Epithelial cell of proximal tubule (primary cell): ENCODE measurements at regions not wholly inside any gene's neighbourhood (a gene's known extent, or its start where the extent isn't known, plus 50 kb on each side); places are given as distances from the start of the nearest gene placed in this dataset.

ENCODE experiments used
- DNase-seq: peaks from one replicate; pipeline ENCODE4 v3.0.0-alpha.2; 2011; ENCODE audit warnings: low read depth
- H3K4me3 ChIP-seq: 2 replicates; pipeline ENCODE4 v1.5.1; 2011; ENCODE audit warnings: low read depth, mild to moderate bottlenecking, low read length
- CTCF ChIP-seq: conservative IDR thresholded peaks from 2 replicates; pipeline ENCODE4 v1.5.1; 2012; ENCODE audit warnings: low read depth, mild to moderate bottlenecking, low read length

- H3K4me3 ChIP-seq, result no peak overlapping the region
- DNase-seq, result no peak
- TF ChIP-seq CTCF, result no peak
These were observed 258.1 kb upstream of the IL1RAPL1 start for GRCh38 chrX:28329156-28329555.

GRCh38 chrX:28324321-28324721 is 262.9 kb upstream of the IL1RAPL1 start:
- TF ChIP-seq CTCF, result no peak
- DNase-seq, result no peak
- H3K4me3 ChIP-seq, result no peak overlapping the region

DNA sequence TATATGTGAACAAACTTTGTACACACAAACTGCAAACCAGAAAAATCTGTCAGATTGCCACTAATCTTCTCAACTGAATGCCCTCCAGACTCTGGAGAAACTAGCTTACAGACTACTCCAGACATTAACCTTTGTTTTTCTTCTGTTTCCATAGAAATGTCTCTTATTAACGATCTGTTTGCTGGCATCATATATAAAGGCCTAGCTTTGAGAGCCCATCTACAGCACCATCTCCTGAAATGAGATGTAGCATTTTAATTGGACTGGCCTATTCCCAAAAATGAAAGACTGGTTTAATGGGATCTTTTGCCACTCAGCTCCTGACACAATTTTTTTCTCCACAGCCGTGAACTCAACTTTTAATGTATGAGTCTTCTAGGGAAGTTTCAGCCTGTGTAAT is 266.0 kb upstream of the IL1RAPL1 start:
- no peak for TF ChIP-seq CTCF
- no peak for DNase-seq
- no peak overlapping the region for H3K4me3 ChIP-seq

DNA sequence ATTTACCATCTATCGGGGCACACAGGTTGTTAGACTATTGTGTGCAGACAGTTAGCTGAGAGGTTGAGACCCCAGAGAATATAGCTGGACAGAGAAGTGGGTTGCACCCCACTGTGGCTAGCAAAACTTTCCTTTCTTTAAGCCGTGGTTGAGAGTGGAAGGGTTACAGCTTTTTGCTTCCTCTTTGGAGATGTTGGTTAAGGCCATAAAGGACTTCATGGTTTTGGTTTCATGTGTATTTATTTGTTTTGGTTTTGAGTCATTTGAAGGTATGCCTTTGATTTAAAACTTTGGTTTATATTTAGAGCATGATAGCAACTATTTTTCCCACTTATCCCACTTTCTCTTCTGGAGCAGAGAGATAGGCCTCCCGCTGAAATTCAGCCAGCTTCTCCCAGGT is 274.3 kb upstream of the IL1RAPL1 start:
- no peak for DNase-seq
- no peak for TF ChIP-seq CTCF
- H3K4me3 ChIP-seq, result no peak overlapping the region

GRCh38 chrX:28312259-28312658 is 275.0 kb upstream of the IL1RAPL1 start:
- no peak overlapping the region for H3K4me3 ChIP-seq
- no peak for DNase-seq
- no peak for TF ChIP-seq CTCF

GRCh38 chrX:28311466-28311865 is 275.8 kb upstream of the IL1RAPL1 start:
- no peak overlapping the region for H3K4me3 ChIP-seq
- DNase-seq, result no peak
- TF ChIP-seq CTCF, result no peak

DNA sequence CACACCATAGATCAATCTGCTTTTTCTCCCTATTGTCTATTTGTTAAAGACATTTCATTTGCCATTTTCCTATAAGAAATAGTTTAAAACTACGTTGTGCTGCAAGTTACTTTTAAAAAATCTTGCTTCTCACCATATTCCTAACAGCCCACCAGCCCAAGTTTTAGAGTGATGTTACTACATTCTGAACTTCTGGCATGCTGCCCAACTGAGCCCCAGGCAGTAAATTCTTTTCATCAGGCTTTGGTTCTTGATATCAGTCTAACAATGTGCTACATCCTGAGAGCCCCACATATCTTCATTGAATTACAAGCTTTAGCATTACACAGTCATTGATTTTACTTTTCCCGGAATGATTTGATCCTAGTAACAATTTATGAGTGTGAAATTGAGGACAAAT is 283.8 kb upstream of the IL1RAPL1 start:
- no peak for TF ChIP-seq CTCF
- no peak for DNase-seq
- no peak overlapping the region for H3K4me3 ChIP-seq
